ENCODE measurements at regions not wholly inside any gene's neighbourhood (a gene's known extent, or its start where the extent isn't known, plus 50 kb on each side); places are given as distances from the start of the nearest gene placed in this dataset.
A peak's percentile ranks its signal among the peaks of the same experiment; 100 is the strongest.

GRCh38 chr4:33626221-33626620 lies 2618.1 kb downstream of the ARAP2 start:
- no peaks in the 10 kb centered on the region for H3F3A ChIP-seq (ENCODE audit: low read depth)
- no peak overlapping the region for H3K4me2 ChIP-seq (ENCODE audit: low read depth, low read length, poor library complexity, severe bottlenecking)
- H3K36me3 ChIP-seq (ENCODE audit: insufficient read depth, low read length), result no peaks in the 10 kb centered on the region
- no peaks in the 10 kb centered on the region for H3K9me2 ChIP-seq (replicated peaks; ENCODE audit: low read depth, low read length)
- no peaks in the 10 kb centered on the region for H4K20me1 ChIP-seq (ENCODE audit: insufficient read depth, low read length, poor library complexity, severe bottlenecking)
- TF ChIP-seq EZH2phosphoT487 (IDR thresholded peaks at IDR 0.05; ENCODE audit: borderline replicate concordance), result no peak
- TF ChIP-seq, protein P1, sequence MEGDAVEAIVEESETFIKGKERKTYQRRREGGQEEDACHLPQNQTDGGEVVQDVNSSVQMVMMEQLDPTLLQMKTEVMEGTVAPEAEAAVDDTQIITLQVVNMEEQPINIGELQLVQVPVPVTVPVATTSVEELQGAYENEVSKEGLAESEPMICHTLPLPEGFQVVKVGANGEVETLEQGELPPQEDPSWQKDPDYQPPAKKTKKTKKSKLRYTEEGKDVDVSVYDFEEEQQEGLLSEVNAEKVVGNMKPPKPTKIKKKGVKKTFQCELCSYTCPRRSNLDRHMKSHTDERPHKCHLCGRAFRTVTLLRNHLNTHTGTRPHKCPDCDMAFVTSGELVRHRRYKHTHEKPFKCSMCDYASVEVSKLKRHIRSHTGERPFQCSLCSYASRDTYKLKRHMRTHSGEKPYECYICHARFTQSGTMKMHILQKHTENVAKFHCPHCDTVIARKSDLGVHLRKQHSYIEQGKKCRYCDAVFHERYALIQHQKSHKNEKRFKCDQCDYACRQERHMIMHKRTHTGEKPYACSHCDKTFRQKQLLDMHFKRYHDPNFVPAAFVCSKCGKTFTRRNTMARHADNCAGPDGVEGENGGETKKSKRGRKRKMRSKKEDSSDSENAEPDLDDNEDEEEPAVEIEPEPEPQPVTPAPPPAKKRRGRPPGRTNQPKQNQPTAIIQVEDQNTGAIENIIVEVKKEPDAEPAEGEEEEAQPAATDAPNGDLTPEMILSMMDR (conservative IDR thresholded peaks at IDR 0.05; ENCODE audit: low read length), result no peak
- no peaks in the 10 kb centered on the region for H3K9me3 ChIP-seq (ENCODE audit: insufficient read depth, low read depth, low read length)
- no peaks in the 10 kb centered on the region for H3K27me3 ChIP-seq (ENCODE audit: insufficient read depth, low read length, poor library complexity, severe bottlenecking)
- no peaks in the 10 kb centered on the region for H3K79me2 ChIP-seq (ENCODE audit: insufficient read depth, low read length)
- H3K4me1 ChIP-seq (ENCODE audit: insufficient read depth, low read length, poor library complexity, severe bottlenecking), result no peaks in the 10 kb centered on the region
- H3K4me3 ChIP-seq (ENCODE audit: low read length, poor library complexity, severe bottlenecking), result no peak overlapping the region
- H2AFZ ChIP-seq (ENCODE audit: low read length), result no peak overlapping the region
- H3K9ac ChIP-seq (ENCODE audit: low read depth, low read length, poor library complexity, severe bottlenecking), result no peak overlapping the region

DNA sequence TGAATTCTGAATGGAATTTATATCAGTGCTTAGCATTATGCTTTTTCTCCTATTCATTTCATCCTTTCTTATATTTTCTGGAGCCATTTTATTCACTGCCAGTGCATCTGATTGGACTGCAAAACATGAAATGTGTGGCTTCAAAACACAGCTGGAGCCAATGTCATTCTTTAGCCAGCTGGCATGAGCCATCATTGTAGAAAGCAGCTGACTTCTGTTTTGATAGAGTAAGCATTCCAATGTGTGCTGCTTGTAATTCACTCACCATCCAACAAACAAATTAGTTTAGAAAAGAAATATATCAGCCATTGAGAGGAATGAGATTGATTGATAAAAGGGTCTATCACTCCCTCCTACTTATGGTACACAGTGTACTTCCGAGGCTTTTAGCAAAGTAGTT lies 2616.0 kb downstream of the ARAP2 start:
- Histone ChIP-seq H3K36me3 (ENCODE audit: insufficient read depth, low read length) (no peaks in the 10 kb centered on the region), H2AFZ (ENCODE audit: low read length) (no peak overlapping the region), H3K4me2 (ENCODE audit: low read depth, low read length, poor library complexity, severe bottlenecking) (no peak overlapping the region), H4K20me1 (ENCODE audit: insufficient read depth, low read length, poor library complexity, severe bottlenecking) (no peaks in the 10 kb centered on the region), H3K9me3 (ENCODE audit: insufficient read depth, low read depth, low read length) (no peaks in the 10 kb centered on the region), H3K9ac (ENCODE audit: low read depth, low read length, poor library complexity, severe bottlenecking) (no peak overlapping the region), H3K4me3 (ENCODE audit: low read length, poor library complexity, severe bottlenecking) (no peak overlapping the region), H3K9me2 (replicated peaks; ENCODE audit: low read depth, low read length) (no peaks in the 10 kb centered on the region), H3K27me3 (ENCODE audit: insufficient read depth, low read length, poor library complexity, severe bottlenecking) (no peaks in the 10 kb centered on the region), H3F3A (ENCODE audit: low read depth) (no peaks in the 10 kb centered on the region), H3K4me1 (ENCODE audit: insufficient read depth, low read length, poor library complexity, severe bottlenecking) (no peaks in the 10 kb centered on the region), H3K79me2 (ENCODE audit: insufficient read depth, low read length) (no peaks in the 10 kb centered on the region)
- TF ChIP-seq, protein P1 (conservative IDR thresholded peaks at IDR 0.05; ENCODE audit: low read length), result no peak
- TF ChIP-seq EZH2phosphoT487 (IDR thresholded peaks at IDR 0.05; ENCODE audit: borderline replicate concordance), result no peak

GRCh38 chr4:33649015-33649414 lies 2595.3 kb downstream of the ARAP2 start:
- no peaks in the 10 kb centered on the region for H3K4me1 ChIP-seq (ENCODE audit: insufficient read depth, low read length, poor library complexity, severe bottlenecking)
- no peak overlapping the region for H3K4me3 ChIP-seq (ENCODE audit: low read length, poor library complexity, severe bottlenecking)
- TF ChIP-seq, protein P1 (conservative IDR thresholded peaks at IDR 0.05; ENCODE audit: low read length), result peak; percentile 48
- TF ChIP-seq EZH2phosphoT487 (IDR thresholded peaks at IDR 0.05; ENCODE audit: borderline replicate concordance), result no peak
- no peaks in the 10 kb centered on the region for H3K79me2 ChIP-seq (ENCODE audit: insufficient read depth, low read length)
- no peaks in the 10 kb centered on the region for H3F3A ChIP-seq (ENCODE audit: low read depth)
- H3K9ac ChIP-seq (ENCODE audit: low read depth, low read length, poor library complexity, severe bottlenecking), result no peak overlapping the region
- no peak overlapping the region for H3K4me2 ChIP-seq (ENCODE audit: low read depth, low read length, poor library complexity, severe bottlenecking)
- no peak overlapping the region for H2AFZ ChIP-seq (ENCODE audit: low read length)
- no peaks in the 10 kb centered on the region for H4K20me1 ChIP-seq (ENCODE audit: insufficient read depth, low read length, poor library complexity, severe bottlenecking)
- no peaks in the 10 kb centered on the region for H3K9me2 ChIP-seq (replicated peaks; ENCODE audit: low read depth, low read length)
- no peaks in the 10 kb centered on the region for H3K27me3 ChIP-seq (ENCODE audit: insufficient read depth, low read length, poor library complexity, severe bottlenecking)
- no peaks in the 10 kb centered on the region for H3K9me3 ChIP-seq (ENCODE audit: insufficient read depth, low read depth, low read length)
- no peaks in the 10 kb centered on the region for H3K36me3 ChIP-seq (ENCODE audit: insufficient read depth, low read length)

Data from Loucy (cell line).